Adipocyte (in vitro differentiated cells): ENCODE measurements at regions not wholly inside any gene's neighbourhood (a gene's known extent, or its start where the extent isn't known, plus 50 kb on each side); places are given as distances from the start of the nearest gene placed in this dataset.

Experiments used
- DNase-seq: peaks from one replicate; pipeline ENCODE4 v3.0.0-alpha.2; 2015; ENCODE audit warnings: low read depth
- H3K27me3 ChIP-seq: replicated peaks from 2 replicates; pipeline ENCODE4 v1.7.0; 2013; ENCODE audit warnings: mild to moderate bottlenecking, low read length, moderate library complexity; ENCODE audit not compliant: control insufficient read depth, insufficient read depth
- H3K36me3 ChIP-seq: 2 replicates; pipeline ENCODE4 v1.7.0; 2013; ENCODE audit warnings: low read length, mild to moderate bottlenecking, moderate library complexity; ENCODE audit not compliant: control insufficient read depth, insufficient read depth, severe bottlenecking
- H3K4me1 ChIP-seq: 2 replicates; pipeline ENCODE4 v1.7.0; 2013; ENCODE audit warnings: mild to moderate bottlenecking, low read length, moderate library complexity; ENCODE audit not compliant: control insufficient read depth, insufficient read depth
- H3K4me3 ChIP-seq: 2 replicates; pipeline ENCODE4 v1.7.0; 2013; ENCODE audit warnings: mild to moderate bottlenecking, low read length, moderate library complexity
- H3K9ac ChIP-seq: 2 replicates; pipeline ENCODE4 v1.7.0; 2013; ENCODE audit warnings: mild to moderate bottlenecking, low read length, moderate library complexity
- H3K9me3 ChIP-seq: 2 replicates; pipeline ENCODE4 v1.7.0; 2013; ENCODE audit warnings: mild to moderate bottlenecking, low read length, moderate library complexity; ENCODE audit not compliant: control insufficient read depth

- Histone ChIP-seq H3K27me3 (no peaks in the 10 kb centered on the region), H3K4me1 (no peaks in the 10 kb centered on the region), H3K9ac (no peak overlapping the region), H3K4me3 (no peak overlapping the region), H3K9me3 (no peaks in the 10 kb centered on the region), H3K36me3 (no peaks in the 10 kb centered on the region)
- no peak for DNase-seq
These were observed 395.8 kb upstream of the TBX3 start for GRCh38 chr12:115079760-115080159.

- no peak overlapping the region for H3K4me3 ChIP-seq
- no peaks in the 10 kb centered on the region for H3K9me3 ChIP-seq
- no peaks in the 10 kb centered on the region for H3K36me3 ChIP-seq
- no peak for DNase-seq
- no peaks in the 10 kb centered on the region for H3K4me1 ChIP-seq
- H3K9ac ChIP-seq, result no peak overlapping the region
- H3K27me3 ChIP-seq, result no peaks in the 10 kb centered on the region
These were observed 395.0 kb upstream of the TBX3 start for GRCh38 chr12:115078990-115079389.

- H3K9me3 ChIP-seq, result no peaks in the 10 kb centered on the region
- no peaks in the 10 kb centered on the region for H3K27me3 ChIP-seq
- no peaks in the 10 kb centered on the region for H3K4me1 ChIP-seq
- no peak overlapping the region for H3K4me3 ChIP-seq
- H3K36me3 ChIP-seq, result no peaks in the 10 kb centered on the region
- no peak for DNase-seq
- no peak overlapping the region for H3K9ac ChIP-seq
These were observed 394.4 kb upstream of the TBX3 start for GRCh38 chr12:115078334-115078733.

- Histone ChIP-seq H3K36me3 (no peaks in the 10 kb centered on the region), H3K4me1 (no peaks in the 10 kb centered on the region), H3K27me3 (no peaks in the 10 kb centered on the region), H3K4me3 (no peak overlapping the region), H3K9ac (no peak overlapping the region), H3K9me3 (no peaks in the 10 kb centered on the region)
- no peak for DNase-seq
These were observed 391.7 kb upstream of the TBX3 start for GRCh38 chr12:115075552-115076170.

- Histone ChIP-seq H3K4me3 (no peak overlapping the region), H3K9ac (no peak overlapping the region), H3K9me3 (no peaks in the 10 kb centered on the region), H3K27me3 (no peaks in the 10 kb centered on the region), H3K4me1 (no peaks in the 10 kb centered on the region), H3K36me3 (no peaks in the 10 kb centered on the region)
- no peak for DNase-seq
These were observed 390.6 kb upstream of the TBX3 start for GRCh38 chr12:115074617-115075016.

- Histone ChIP-seq H3K4me1 (no peaks in the 10 kb centered on the region), H3K27me3 (no peaks in the 10 kb centered on the region), H3K9ac (no peak overlapping the region), H3K9me3 (no peaks in the 10 kb centered on the region), H3K36me3 (no peaks in the 10 kb centered on the region), H3K4me3 (no peak overlapping the region)
- no peak for DNase-seq
These were observed 388.7 kb upstream of the TBX3 start for GRCh38 chr12:115072712-115073111.

- Histone ChIP-seq H3K4me3 (no peak overlapping the region), H3K27me3 (no peaks in the 10 kb centered on the region), H3K9me3 (no peaks in the 10 kb centered on the region), H3K36me3 (no peaks in the 10 kb centered on the region), H3K4me1 (no peaks in the 10 kb centered on the region), H3K9ac (no peak overlapping the region)
- DNase-seq, result no peak
These were observed 386.3 kb upstream of the TBX3 start for GRCh38 chr12:115070313-115070712.

- no peak overlapping the region for H3K9ac ChIP-seq
- H3K4me1 ChIP-seq, result no peaks in the 10 kb centered on the region
- no peak overlapping the region for H3K4me3 ChIP-seq
- DNase-seq, result no peak
- no peaks in the 10 kb centered on the region for H3K9me3 ChIP-seq
- H3K27me3 ChIP-seq, result no peaks in the 10 kb centered on the region
- H3K36me3 ChIP-seq, result no peaks in the 10 kb centered on the region
These were observed 380.3 kb upstream of the TBX3 start for GRCh38 chr12:115064296-115064695.

- Histone ChIP-seq H3K4me1 (no peaks in the 10 kb centered on the region), H3K9ac (no peak overlapping the region), H3K9me3 (no peaks in the 10 kb centered on the region), H3K36me3 (no peaks in the 10 kb centered on the region), H3K27me3 (no peaks in the 10 kb centered on the region), H3K4me3 (no peak overlapping the region)
- DNase-seq, result no peak
These were observed 378.8 kb upstream of the TBX3 start for GRCh38 chr12:115062741-115063140.

GRCh38 chr12:115060477-115061168, 376.6 kb upstream of the TBX3 start:
- H3K9me3 ChIP-seq, result no peaks in the 10 kb centered on the region
- H3K4me1 ChIP-seq, result no peaks in the 10 kb centered on the region
- H3K9ac ChIP-seq, result no peak overlapping the region
- H3K36me3 ChIP-seq, result no peaks in the 10 kb centered on the region
- H3K4me3 ChIP-seq, result no peak overlapping the region
- no peak for DNase-seq
- H3K27me3 ChIP-seq, result no peaks in the 10 kb centered on the region

- H3K9me3 ChIP-seq, result peaks cover 8% of the 10 kb centered on the region
- no peak overlapping the region for H3K4me3 ChIP-seq
- no peaks in the 10 kb centered on the region for H3K36me3 ChIP-seq
- DNase-seq, result no peak
- H3K27me3 ChIP-seq, result no peaks in the 10 kb centered on the region
- H3K4me1 ChIP-seq, result peaks cover 4% of the 10 kb centered on the region
- H3K9ac ChIP-seq, result no peak overlapping the region
These were observed 373.5 kb upstream of the TBX3 start for GRCh38 chr12:115057445-115057844.

- H3K36me3 ChIP-seq, result no peaks in the 10 kb centered on the region
- H3K4me1 ChIP-seq, result peaks cover 5% of the 10 kb centered on the region
- no peak for DNase-seq
These were observed 367.4 kb upstream of the TBX3 start for GRCh38 chr12:115051378-115051777.

More at GRCh38 chr12:115051378-115051777, 367.4 kb upstream of the TBX3 start:
- Histone ChIP-seq H3K9ac (no peak overlapping the region), H3K27me3 (no peaks in the 10 kb centered on the region), H3K9me3 (peaks cover 8% of the 10 kb centered on the region), H3K4me3 (no peak overlapping the region)
